ENCODE measurements at regions not wholly inside any gene's neighbourhood (a gene's known extent, or its start where the extent isn't known, plus 50 kb on each side); places are given as distances from the start of the nearest gene placed in this dataset.
"Not testable (repeated sequence)": the region's sequence is repeated elsewhere in the genome, so short reads cannot be mapped to it uniquely, and the experiment has no call there.

DNA sequence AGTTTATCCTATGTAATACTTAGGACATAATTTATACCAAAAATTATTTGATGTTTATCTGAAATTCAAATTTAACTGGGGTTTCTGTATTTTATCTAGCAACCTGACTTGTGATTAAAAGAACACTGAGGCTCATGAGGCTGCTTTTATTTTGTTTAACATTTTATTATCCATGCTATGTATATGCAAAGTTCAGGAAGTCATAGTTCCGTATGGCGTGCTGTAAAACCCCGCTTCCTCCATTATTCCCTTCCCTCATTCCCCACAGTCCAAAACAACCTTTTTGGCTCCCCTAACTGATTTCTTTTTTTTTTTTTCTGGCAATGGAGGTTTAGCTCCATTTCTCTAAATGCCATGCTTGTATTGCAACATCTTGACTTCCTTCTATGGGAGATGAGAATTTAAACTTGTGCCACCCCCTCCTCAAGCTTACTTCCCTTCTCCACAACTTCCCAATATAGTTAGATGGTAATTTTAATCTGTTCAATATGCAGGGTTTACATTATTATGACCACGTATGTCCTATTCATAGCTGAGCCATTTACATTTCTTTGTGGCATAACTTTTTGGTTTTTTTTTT lies 138.0 kb upstream of the DNAH14 start:
- ATAC-seq (no peak), DNase-seq (ENCODE audit: low spot score in 2 of 2) (no peak)
- peaks cover 8 to 9% of the 10 kb centered on the region in 2 donors for H3K9me3 Mint-ChIP-seq
- H3K27ac Mint-ChIP-seq: no peak overlapping the region
- peaks cover 0 to 8% of the 10 kb centered on the region in 2 donors for H3K36me3 Mint-ChIP-seq

DNA sequence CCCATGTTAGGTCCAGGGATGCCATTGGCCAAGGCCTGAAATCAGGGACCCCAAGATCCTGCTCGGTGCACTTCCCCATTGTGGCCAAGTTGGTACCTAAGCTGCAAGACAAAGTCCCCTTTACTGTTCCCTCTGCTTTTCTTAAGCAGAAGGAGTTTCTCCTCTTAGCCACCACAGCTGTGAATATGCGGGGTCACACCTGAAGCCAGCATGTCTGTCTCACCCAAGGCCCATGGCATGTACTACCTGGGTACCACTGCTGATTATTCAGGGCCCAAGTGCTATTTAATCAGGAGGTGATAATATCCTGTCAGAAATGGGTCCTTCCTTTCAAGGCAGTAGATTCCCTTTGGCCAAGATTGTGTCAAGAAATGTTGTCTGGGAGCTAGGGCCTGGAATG lies 133.9 kb upstream of the DNAH14 start:
- ATAC-seq (no peak), DNase-seq (ENCODE audit: low spot score in 2 of 2) (no peak)
- Mint-ChIP-seq H3K27ac (no peak overlapping the region), H3K36me3 (no peaks in the 10 kb centered on the region), H3K9me3 (peaks cover 0 to 3% of the 10 kb centered on the region in 2 donors)

GRCh38 chr1:224799083-224799482 lies 130.4 kb upstream of the DNAH14 start:
- no peak for ATAC-seq
- no peaks in the 10 kb centered on the region for H3K36me3 Mint-ChIP-seq
- H3K27ac Mint-ChIP-seq: no peak overlapping the region
- no peak for DNase-seq (ENCODE audit: low spot score in 2 of 2)
- H3K9me3 Mint-ChIP-seq: peaks cover 0 to 5% of the 10 kb centered on the region in 2 donors

DNA sequence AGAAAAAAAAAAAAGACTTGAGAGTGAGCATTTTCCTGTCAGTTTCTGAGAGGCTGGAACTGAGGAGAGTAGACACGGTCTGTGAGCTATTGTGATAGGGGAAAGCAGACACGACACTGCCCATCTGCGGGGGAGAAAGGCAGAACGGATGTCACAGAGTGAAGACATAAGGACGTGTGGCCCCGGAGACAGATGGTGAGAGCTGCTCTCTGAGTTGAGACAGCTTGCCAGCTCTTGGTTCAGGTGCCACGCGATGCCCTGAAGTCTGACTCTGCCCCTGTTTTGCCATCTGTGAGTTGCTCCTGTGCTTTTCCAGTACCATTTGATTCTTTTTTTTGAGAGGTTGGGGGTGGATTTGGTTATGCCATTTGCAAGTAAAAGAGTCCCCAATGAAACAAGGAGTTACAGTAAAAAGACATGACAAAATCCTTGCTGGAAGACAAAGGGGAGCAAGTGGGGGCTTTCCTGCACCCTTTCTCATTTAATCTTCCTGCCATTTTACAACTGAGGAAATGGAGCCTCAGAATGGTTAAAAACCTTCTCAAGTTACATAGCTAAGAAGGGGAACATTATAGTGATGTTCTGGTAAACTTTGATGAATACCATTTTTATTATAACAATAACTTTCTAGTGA lies 128.9 kb upstream of the DNAH14 start:
- DNase-seq (ENCODE audit: low spot score in 2 of 2) (no peak), ATAC-seq (no peak)
- Mint-ChIP-seq H3K9me3 (peaks cover 0 to 5% of the 10 kb centered on the region in 2 donors), H3K36me3 (no peaks in the 10 kb centered on the region), H3K27ac (no peak overlapping the region)

DNA sequence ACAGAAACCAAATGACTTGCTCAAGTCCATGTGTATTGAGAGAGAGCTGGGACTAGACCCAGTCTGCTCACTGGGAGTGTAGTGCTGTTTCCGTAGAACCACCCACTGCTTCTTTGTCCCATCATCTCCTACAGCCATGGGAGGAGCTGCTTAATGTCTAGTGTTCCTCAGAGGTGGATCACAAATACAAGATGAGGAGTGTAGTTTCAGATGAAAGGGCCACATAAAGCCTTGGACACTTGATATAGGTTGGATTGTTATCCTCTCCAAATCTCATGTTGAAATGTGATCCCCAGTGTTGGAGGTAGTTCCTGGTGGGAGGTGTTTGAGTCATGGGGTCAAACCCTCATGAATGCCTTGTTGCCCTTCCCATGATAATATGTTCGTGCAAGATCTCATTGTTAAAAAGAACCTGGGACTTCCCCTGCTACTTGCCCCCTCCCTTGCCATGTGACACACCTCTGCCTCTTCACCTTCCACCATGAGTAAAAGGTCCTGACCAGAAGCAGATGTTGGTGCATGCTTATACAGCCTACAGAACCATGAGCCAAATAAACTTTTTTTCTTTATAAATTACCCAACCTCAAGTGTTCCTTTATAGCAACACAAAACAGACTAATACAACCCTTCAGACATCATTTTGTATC lies 127.5 kb upstream of the DNAH14 start:
- Mint-ChIP-seq H3K9me3 (peaks cover 0 to 5% of the 10 kb centered on the region in 2 donors), H3K27ac (peak overlapping the region in 1 of 2 donors; percentile 70), H3K36me3 (no peaks in the 10 kb centered on the region)
- no peak for DNase-seq (ENCODE audit: low spot score in 2 of 2)
- no peak for ATAC-seq

GRCh38 chr1:224802617-224803016 lies 126.9 kb upstream of the DNAH14 start:
- no peak for DNase-seq (ENCODE audit: low spot score in 2 of 2)
- no peak for ATAC-seq
- H3K27ac Mint-ChIP-seq: peak overlapping the region in 1 of 2 donors; percentile 70
- peaks cover 0 to 5% of the 10 kb centered on the region in 2 donors for H3K9me3 Mint-ChIP-seq
- H3K36me3 Mint-ChIP-seq: no peaks in the 10 kb centered on the region

GRCh38 chr1:224804220-224804619 lies 125.3 kb upstream of the DNAH14 start:
- Mint-ChIP-seq H3K36me3 (no peaks in the 10 kb centered on the region), H3K27ac (peak overlapping the region in 1 of 2 donors; percentile 89), H3K9me3 (peaks cover 0 to 7% of the 10 kb centered on the region in 2 donors)
- ATAC-seq: peak; percentile 53 to 86
- DNase-seq (ENCODE audit: low spot score in 2 of 2): peak in 1 of 2 donors; percentile 11

DNA sequence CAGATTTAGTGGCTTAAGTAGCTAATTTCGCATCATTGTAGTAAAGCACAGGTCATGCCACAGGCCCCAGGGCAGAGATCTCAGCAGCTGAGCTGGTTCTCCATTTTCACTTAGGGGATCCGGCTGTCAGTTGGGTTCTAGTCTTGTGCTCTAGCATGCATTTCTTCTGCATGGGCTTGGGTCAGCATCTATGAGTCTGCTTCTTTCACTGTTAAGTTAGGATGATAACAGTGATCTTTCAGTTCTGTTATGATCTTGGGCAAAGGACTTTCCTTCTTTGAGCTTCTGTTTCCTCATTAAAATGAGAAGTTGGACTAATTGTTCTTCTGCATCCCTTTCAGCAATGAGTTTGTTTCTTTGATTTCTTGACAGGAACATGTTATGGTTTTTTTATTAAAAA lies 123.6 kb upstream of the DNAH14 start:
- Mint-ChIP-seq H3K9me3 (peaks cover 0 to 8% of the 10 kb centered on the region in 2 donors), H3K36me3 (no peaks in the 10 kb centered on the region), H3K27ac (no peak overlapping the region)
- no peak for ATAC-seq
- DNase-seq (ENCODE audit: low spot score in 2 of 2): no peak

- Mint-ChIP-seq H3K36me3 (peaks cover 4% of the 10 kb centered on the region in 2 donors), H3K27ac (no peak overlapping the region), H3K9me3 (peaks cover 3 to 6% of the 10 kb centered on the region in 2 donors)
- ATAC-seq: no peak
- no peak for DNase-seq (ENCODE audit: low spot score in 2 of 2)
Observed at GRCh38 chr1:224809137-224809536, 120.3 kb upstream of the DNAH14 start.

- Mint-ChIP-seq H3K36me3 (peaks cover 4 to 5% of the 10 kb centered on the region in 2 donors), H3K9me3 (peaks cover 3 to 6% of the 10 kb centered on the region in 2 donors), H3K27ac (no peak overlapping the region)
- DNase-seq (ENCODE audit: low spot score in 2 of 2): no peak
- no peak for ATAC-seq
Observed at GRCh38 chr1:224809613-224810012, 119.9 kb upstream of the DNAH14 start.

- no peak overlapping the region for H3K27ac Mint-ChIP-seq
- H3K9me3 Mint-ChIP-seq: peaks cover 3 to 6% of the 10 kb centered on the region in 2 donors
- ATAC-seq (no peak), DNase-seq (ENCODE audit: low spot score in 2 of 2) (no peak)
- H3K36me3 Mint-ChIP-seq: peaks cover 4 to 5% of the 10 kb centered on the region in 2 donors
Observed at GRCh38 chr1:224811564-224811963, 117.9 kb upstream of the DNAH14 start.

DNA sequence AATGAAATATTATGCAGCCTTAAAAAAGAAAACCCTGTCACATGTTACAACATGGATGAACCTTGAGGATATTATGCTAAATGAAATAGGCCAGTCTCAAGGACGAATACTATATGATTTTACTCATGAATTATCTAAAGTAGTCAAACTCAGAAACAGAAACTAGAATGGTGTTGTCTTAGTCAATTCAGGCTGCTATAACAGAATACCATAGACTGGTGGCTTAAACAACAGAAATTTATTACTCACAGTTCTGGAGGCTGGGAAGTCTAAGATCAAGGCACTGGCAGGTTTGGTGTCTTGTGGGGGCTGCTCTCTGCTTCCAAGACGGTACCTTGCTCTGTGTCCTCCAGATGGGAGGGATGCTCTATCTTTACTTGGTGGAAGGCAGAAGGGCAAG lies 113.8 kb upstream of the DNAH14 start:
- Mint-ChIP-seq H3K27ac (peak overlapping the region in 1 of 2 donors; percentile 19), H3K9me3 (peaks cover 0 to 9% of the 10 kb centered on the region in 2 donors), H3K36me3 (peaks cover 4 to 5% of the 10 kb centered on the region in 2 donors)
- DNase-seq (ENCODE audit: low spot score in 2 of 2) (no peak), ATAC-seq (peak in 1 of 2 donors; percentile 73)

- ATAC-seq (no peak), DNase-seq (ENCODE audit: low spot score in 2 of 2) (no peak)
- Mint-ChIP-seq H3K27ac (peak overlapping the region in 1 of 2 donors; percentile 19), H3K36me3 (peaks cover 5 to 7% of the 10 kb centered on the region in 2 donors), H3K9me3 (peaks cover 0 to 10% of the 10 kb centered on the region in 2 donors)
Observed at GRCh38 chr1:224816062-224816461, 113.4 kb upstream of the DNAH14 start.

- DNase-seq (ENCODE audit: low spot score in 2 of 2): no peak
- no peak for ATAC-seq
- no peak overlapping the region for H3K27ac Mint-ChIP-seq
- H3K9me3 Mint-ChIP-seq: peaks cover 5 to 12% of the 10 kb centered on the region in 2 donors
- H3K36me3 Mint-ChIP-seq: peaks cover 5 to 11% of the 10 kb centered on the region in 2 donors
Observed at GRCh38 chr1:224817382-224817781, 112.1 kb upstream of the DNAH14 start.

DNA sequence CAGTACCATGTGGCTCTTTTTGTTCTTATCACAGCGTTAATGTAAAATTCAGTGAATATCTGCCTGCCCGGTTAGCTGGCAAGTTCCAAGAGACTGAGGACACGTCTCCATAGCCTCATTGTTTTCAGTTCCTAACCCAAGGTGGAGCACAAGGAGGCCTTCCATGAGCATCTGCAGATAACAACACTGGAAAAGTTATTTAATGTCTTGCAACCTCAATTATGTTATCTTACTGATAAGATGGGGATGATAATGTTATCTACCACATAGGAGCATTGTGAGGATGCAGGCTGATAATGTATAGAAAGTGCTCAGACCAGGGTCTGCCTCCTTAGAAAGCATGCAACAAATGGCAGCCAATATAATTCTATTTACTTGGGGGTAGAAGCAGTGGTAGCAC lies 109.6 kb upstream of the DNAH14 start:
- ATAC-seq (no peak), DNase-seq (ENCODE audit: low spot score in 2 of 2) (no peak)
- Mint-ChIP-seq H3K9me3 (peaks cover 7 to 14% of the 10 kb centered on the region in 2 donors), H3K27ac (no peak overlapping the region), H3K36me3 (peaks cover 0 to 7% of the 10 kb centered on the region in 2 donors)

GRCh38 chr1:224820341-224820740 lies 109.1 kb upstream of the DNAH14 start:
- DNase-seq (ENCODE audit: low spot score in 2 of 2): no peak
- no peak for ATAC-seq
- Mint-ChIP-seq H3K9me3 (peaks cover 12 to 18% of the 10 kb centered on the region in 2 donors), H3K27ac (no peak overlapping the region), H3K36me3 (peaks cover 0 to 7% of the 10 kb centered on the region in 2 donors)

DNA sequence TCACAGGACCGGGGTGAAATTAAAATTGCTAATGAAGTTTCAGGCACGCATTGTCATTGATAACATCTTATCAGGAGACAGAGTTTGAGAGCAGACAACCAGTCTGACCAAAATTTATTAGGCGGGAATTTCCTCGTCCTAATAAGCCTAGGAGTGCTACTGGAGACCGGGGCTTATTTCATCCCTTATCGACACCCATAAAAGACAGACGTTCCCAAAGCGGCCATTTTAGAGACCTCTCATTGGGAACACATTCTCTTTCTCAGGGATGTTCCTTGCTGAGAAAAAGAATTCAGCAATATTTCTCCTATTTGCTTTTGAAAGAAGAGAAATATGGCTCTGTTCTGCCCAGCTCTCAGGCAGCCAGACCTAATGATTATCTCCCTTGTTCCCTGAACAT lies 107.7 kb upstream of the DNAH14 start:
- H3K27ac Mint-ChIP-seq; H3K36me3 Mint-ChIP-seq; DNase-seq (ENCODE audit: low spot score in 2 of 2); ATAC-seq: not testable (repeated sequence)
- peaks cover 15 to 20% of the 10 kb centered on the region in 2 donors for H3K9me3 Mint-ChIP-seq

All from activated naive CD4-positive, alpha-beta T cell treated with anti-CD3 and anti-CD28 coated beads, Interleukin-2, amount 50 U/mL, for 72 hours (primary cell).